ENCODE measurements at regions not wholly inside any gene's neighbourhood (a gene's known extent, or its start where the extent isn't known, plus 50 kb on each side); places are given as distances from the start of the nearest gene placed in this dataset.

DNA sequence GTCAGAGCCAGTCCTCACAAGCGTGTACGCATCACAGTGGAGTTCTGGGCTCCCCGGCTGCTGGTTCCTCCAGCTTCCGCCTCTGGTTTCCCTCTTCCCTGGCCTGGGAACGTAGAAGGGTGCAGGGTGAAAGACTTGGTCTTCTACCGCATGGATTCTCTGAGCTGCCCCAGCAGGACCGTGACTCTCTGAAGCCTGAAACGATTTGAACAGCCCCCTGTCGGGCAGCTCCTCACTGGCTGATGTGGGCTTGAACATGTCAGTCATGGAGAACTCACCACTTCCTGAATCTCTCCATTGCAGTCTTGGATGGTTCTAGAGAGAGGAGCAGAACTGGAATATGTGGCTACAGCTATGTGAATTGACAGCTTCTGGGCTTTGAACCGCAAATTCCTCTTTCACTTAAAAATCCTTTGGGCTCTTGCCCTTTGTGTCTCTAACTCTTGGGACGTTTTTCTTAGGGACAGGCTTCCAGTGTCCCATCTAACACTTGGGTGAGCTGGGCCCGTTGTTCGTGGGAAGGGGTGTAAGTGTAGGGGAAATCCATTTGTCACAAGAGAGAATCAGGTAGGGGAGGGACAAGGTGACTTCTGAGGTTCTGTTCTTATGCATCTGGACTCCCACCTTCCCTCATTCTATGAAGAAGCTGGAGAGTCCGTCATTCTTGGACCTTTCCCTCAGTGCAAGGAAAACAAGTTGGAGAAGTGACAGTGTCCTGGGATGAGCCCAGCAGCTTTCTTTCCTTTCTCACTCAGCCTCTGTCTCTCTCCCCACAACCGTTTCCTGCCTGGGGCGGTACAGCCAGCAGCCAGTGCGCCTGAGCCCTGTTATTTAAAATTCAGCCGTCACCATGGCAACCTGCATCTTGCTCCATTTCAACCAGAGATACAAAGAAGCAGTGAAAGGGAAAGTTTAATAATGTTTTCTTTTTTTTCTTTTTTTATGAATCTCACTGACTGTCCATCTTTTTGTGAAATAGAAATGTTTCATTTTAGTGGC is 84.7 kb downstream of the PTTG1 start:
- H3K9me3 ChIP-seq (ENCODE audit: control insufficient read depth, low read depth, low read length) = no peaks in the 10 kb centered on the region
- H3K18ac ChIP-seq (ENCODE audit: insufficient read length, low read depth, low read length) = peak overlapping the region; percentile 27
- peak overlapping the region in 2 of 3 experiments; percentile 23 to 79; a peak in 1 of 7 replicates for H3K27ac Mint-ChIP-seq
- peaks cover 6 to 17% of the 10 kb centered on the region in 2 experiments for H3K4me1 Mint-ChIP-seq
- no peak overlapping the region for H4K8ac ChIP-seq (replicated peaks; ENCODE audit: insufficient read length, low read depth, low read length)
- H3K9ac ChIP-seq (ENCODE audit: extremely low read depth, insufficient read length, low read length) = no peak overlapping the region
- no peak overlapping the region for H2BK5ac ChIP-seq (ENCODE audit: insufficient read length, low read length)
- H3K23me2 ChIP-seq (ENCODE audit: insufficient read length, low read depth, low read length, poor library complexity, severe bottlenecking) = no peaks in the 10 kb centered on the region
- no peak overlapping the region for H2AFZ ChIP-seq (ENCODE audit: low read length)
- H3K36me3 Mint-ChIP-seq (ENCODE audit: insufficient read depth in 1 of 3, low read depth in 3 of 3) = no peaks in the 10 kb centered on the region
- no peak overlapping the region for H4K5ac ChIP-seq (ENCODE audit: insufficient read length, low read depth, low read length)
- H3T11ph ChIP-seq (ENCODE audit: low read length) = no peak overlapping the region
- H3K4me1 ChIP-seq (ENCODE audit: insufficient read depth, low read length) = peaks cover 8% of the 10 kb centered on the region; the same call in 1 of the 2 replicates
- no peak overlapping the region for H3K23ac ChIP-seq (ENCODE audit: insufficient read length, low read depth, low read length)
- no peak overlapping the region for H2BK12ac ChIP-seq (ENCODE audit: insufficient read length, low read depth, low read length)
- H3K4me3 Mint-ChIP-seq = no peak overlapping the region
- no peak overlapping the region for H2BK120ac ChIP-seq (ENCODE audit: low read depth, low read length, poor library complexity, severe bottlenecking)
- no peak overlapping the region for H3K27ac ChIP-seq (ENCODE audit: insufficient read length, low read depth, low read length)
- peak overlapping the region; percentile 6; the same call in 1 of the 2 replicates for H3K14ac ChIP-seq (ENCODE audit: insufficient read depth, low read length)
- no peaks in the 10 kb centered on the region for H4K20me1 ChIP-seq (ENCODE audit: control insufficient read depth, insufficient read depth, insufficient read length)
- no peak overlapping the region for H2BK15ac ChIP-seq (ENCODE audit: low read depth, low read length)
- no peaks in the 10 kb centered on the region for H3K79me1 ChIP-seq (ENCODE audit: insufficient read depth, low read depth, low read length, poor library complexity, severe bottlenecking)
- H2AK5ac ChIP-seq (ENCODE audit: insufficient read length, low read length) = no peak overlapping the region
- peaks cover 2% of the 10 kb centered on the region for H3K27me3 Mint-ChIP-seq (ENCODE audit: low read depth)
- H4K91ac ChIP-seq (ENCODE audit: insufficient read length, low read depth, low read length) = no peak overlapping the region
- no peak overlapping the region for H3K4ac ChIP-seq (ENCODE audit: low read depth, low read length)
- H3K56ac ChIP-seq (ENCODE audit: insufficient read length, low read depth, low read length) = no peak overlapping the region
- no peak overlapping the region for H3K4me2 ChIP-seq (ENCODE audit: insufficient read depth, insufficient read length, low read length)
- H2BK20ac ChIP-seq (ENCODE audit: low read depth, low read length, poor library complexity, severe bottlenecking) = peak overlapping the region; percentile 50
- peak; percentile 62 for DNase-seq
- H3K9me3 Mint-ChIP-seq = no peaks in the 10 kb centered on the region
- WGBS (ENCODE audit: extremely low coverage, insufficient read length, low lambda C conversion rate) = no CpG with 5 or more reads among the region's 18 CpGs
- TF ChIP-seq, protein P1, sequence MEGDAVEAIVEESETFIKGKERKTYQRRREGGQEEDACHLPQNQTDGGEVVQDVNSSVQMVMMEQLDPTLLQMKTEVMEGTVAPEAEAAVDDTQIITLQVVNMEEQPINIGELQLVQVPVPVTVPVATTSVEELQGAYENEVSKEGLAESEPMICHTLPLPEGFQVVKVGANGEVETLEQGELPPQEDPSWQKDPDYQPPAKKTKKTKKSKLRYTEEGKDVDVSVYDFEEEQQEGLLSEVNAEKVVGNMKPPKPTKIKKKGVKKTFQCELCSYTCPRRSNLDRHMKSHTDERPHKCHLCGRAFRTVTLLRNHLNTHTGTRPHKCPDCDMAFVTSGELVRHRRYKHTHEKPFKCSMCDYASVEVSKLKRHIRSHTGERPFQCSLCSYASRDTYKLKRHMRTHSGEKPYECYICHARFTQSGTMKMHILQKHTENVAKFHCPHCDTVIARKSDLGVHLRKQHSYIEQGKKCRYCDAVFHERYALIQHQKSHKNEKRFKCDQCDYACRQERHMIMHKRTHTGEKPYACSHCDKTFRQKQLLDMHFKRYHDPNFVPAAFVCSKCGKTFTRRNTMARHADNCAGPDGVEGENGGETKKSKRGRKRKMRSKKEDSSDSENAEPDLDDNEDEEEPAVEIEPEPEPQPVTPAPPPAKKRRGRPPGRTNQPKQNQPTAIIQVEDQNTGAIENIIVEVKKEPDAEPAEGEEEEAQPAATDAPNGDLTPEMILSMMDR (conservative IDR thresholded peaks at IDR 0.05) = no peak
- H3K27me3 ChIP-seq (ENCODE audit: insufficient read depth, low read length) = no peaks in the 10 kb centered on the region
- H3K79me2 ChIP-seq (ENCODE audit: insufficient read depth, low read length) = no peaks in the 10 kb centered on the region
